ENCODE measurements at regions not wholly inside any gene's neighbourhood (a gene's known extent, or its start where the extent isn't known, plus 50 kb on each side); places are given as distances from the start of the nearest gene placed in this dataset.

- no peak for TF ChIP-seq CTCF (conservative IDR thresholded peaks at IDR 0.05; ENCODE audit: low read depth, low read length)
- TF ChIP-seq SMC3 (IDR thresholded peaks at IDR 0.05; ENCODE audit: low read depth, low read length) = no peak
- no peak for TF ChIP-seq MAZ (IDR thresholded peaks at IDR 0.05; ENCODE audit: borderline replicate concordance, low read depth, low read length)
- no peak for TF ChIP-seq NFE2L2 (IDR thresholded peaks at IDR 0.05; ENCODE audit: low read depth, low read length)
- TF ChIP-seq MAFK (IDR thresholded peaks at IDR 0.05; ENCODE audit: low read depth, low read length) = no peak
- TF ChIP-seq POLR2A (IDR thresholded peaks at IDR 0.05; ENCODE audit: low read depth, low read length) = no peak
- no peak for TF ChIP-seq RFX5 (IDR thresholded peaks at IDR 0.05; ENCODE audit: low read depth, low read length)
- no peak for TF ChIP-seq MXI1 (IDR thresholded peaks at IDR 0.05; ENCODE audit: borderline replicate concordance, low read depth, low read length)
- no peak for TF ChIP-seq CEBPB (IDR thresholded peaks at IDR 0.05; ENCODE audit: low read depth, low read length)
- no peak for TF ChIP-seq RAD21 (IDR thresholded peaks at IDR 0.05; ENCODE audit: low read length)
These were observed 156.7 kb upstream of the KIRREL3 start for GRCh38 chr11:127157225-127157624.
